ELF-1 (cell line): ENCODE measurements at regions not wholly inside any gene's neighbourhood (a gene's known extent, or its start where the extent isn't known, plus 50 kb on each side); places are given as distances from the start of the nearest gene placed in this dataset.
"Not testable (repeated sequence)": the region's sequence is repeated elsewhere in the genome, so short reads cannot be mapped to it uniquely, and the experiment has no call there.

Experiments
- DNase-seq: peaks from one replicate; pipeline ENCODE4 v3.0.0-alpha.2; 2016; ENCODE audit warnings: low read depth, low spot score

DNA sequence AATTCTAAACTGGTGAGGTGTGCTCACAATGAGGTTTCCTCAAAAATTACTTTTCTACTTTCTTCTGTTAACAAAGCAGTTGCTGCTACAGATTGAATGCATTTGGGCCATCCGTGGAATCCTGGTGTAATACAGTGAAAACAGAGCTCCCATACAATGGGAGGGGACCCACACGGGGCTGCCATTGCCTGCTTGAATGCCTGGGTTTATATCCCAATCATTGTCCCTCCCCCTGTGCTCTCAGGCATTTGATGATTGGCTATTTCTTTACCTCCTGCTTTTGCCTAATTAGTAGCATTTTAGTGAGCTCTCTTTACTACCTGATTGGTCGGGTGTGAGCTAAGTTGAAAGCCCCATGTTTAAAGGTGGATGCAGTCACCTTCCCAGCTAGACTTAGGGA lies 52.9 kb upstream of the CSF1 start:
- DNase-seq: not testable (repeated sequence)

DNA sequence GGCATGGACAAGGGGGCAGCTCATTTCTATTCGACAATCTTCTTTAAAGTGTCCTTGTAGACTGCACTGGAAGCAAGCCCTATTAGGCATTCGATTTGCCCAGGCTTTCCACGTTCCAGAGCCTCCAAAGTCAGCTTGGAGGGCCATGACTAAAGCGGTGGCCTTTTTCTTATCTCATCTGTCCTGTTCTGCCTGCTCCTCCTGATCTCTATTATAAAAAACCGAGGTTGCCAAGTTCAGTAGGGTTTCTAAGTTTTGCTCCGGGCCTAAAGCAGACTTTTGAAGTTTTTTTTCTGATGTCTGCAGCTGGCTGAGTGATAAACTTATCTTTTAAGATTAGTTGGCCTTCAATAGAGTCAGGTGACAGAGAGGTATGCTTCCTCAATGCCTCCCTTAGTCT lies 54.7 kb upstream of the CSF1 start:
- not testable (repeated sequence) for DNase-seq

DNA sequence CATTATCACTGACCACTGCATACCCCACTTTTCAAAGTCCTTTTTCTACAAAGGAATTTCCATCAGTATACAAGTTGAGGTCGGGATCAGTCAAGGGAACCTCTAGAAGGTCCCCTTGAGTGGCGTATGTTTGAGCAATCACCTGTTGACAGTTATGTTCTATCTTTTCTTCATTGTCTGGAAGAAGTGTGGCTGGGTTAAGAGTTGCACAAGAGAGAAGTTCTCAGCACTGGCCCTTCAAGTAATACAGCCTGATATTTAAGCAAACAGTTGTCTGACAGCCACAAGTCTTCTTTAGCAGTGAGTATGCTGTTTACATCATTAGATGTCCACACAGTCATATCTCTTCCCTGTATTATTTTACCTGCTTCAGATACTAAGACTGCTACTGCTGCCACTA lies 56.7 kb upstream of the CSF1 start:
- DNase-seq: not testable (repeated sequence)

DNA sequence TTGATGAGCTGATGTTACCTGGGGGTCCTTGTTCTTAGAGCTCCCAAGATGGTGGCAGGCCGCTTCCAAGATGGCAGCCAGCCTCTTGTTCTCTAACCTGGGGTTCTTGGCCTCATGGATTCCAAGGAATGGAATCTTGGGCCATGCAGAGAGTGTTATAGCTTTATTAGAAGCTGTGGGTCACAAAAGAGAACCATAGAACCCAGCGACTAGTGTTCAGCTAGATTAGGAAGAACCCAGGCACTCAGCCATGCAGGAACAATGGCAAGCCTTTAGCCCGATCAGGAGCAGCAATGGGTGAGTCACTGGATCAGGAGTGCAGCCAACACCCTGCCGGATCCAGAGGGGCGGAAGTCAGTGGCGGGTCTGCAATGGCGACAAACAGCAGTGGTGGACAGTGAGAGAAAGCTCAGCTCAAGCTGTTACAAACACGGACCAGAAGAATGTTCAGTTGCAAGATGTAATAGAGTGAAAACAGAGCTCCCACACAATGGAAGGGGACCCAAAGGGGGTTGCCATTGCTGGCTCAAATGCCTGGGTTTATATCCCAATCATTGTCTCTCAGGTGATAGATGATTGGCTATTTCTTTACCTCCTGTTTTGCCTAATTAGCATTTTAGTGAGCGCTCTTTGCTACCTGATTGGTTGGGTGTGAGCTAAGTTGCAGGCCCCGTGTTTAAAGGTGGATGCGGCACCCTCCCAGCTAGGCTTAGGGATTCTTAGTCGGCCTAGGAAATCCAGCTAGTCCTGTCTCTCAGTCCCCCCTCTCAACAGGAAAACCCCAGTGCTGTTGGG lies 58.2 kb upstream of the CSF1 start:
- not testable (repeated sequence) for DNase-seq

DNA sequence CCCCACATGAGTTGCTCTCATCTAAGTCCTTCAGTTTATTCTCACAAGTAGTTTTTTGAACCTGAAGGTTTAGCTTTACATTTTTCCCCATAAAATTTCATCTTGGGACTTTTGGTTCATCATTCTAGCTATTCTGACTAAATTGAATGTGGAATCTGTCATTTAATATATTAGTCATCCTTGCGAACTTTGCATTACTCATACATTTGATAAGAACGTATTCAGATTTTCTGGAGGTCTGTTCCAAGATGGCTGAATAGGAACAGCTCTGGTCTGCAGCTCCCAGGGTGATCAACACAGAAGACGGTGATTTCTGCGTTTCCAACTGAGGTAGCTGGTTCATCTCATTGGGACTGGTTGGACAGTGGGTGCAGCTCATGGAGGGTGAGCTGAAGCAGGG lies 59.8 kb upstream of the CSF1 start:
- no peak for DNase-seq

DNA sequence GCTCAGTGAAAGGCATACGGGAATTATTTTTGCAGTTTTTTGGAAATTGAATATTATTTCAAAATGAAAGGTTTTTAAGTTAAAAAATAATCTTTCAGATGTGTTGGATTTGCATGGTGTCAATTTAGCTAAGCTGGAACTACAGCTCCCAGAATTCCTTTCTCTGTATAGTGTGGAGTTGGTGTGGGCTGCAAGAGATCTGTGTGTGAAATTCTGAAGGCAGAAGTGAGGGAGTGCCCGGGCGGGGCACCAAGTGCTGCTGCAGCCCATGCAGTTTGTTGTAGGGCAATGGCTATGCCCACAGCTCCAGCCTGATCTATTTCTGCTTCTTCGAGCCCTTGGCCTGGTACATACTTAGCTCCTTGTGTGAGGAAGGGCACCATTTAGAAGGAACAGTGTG lies 60.5 kb upstream of the CSF1 start:
- DNase-seq: no peak

DNA sequence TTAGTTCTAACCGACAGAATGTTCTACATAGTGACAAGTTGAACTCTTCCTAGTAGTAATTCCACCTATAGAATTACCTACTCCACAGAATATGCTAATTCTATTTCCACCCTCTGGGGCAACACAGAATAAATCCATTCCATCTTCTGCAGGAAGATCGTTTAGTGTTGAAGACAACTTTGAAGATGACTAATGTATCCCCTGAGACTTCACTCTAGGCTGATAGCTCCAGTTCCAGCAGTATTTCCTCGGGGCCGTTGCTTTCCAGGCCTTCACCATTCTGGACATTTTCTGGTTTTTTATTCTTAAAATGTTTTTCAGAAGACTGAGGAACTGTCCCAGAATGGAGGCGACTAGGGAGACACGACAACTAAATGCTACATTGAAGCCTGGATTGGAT lies 61.0 kb upstream of the CSF1 start:
- DNase-seq: no peak

DNA sequence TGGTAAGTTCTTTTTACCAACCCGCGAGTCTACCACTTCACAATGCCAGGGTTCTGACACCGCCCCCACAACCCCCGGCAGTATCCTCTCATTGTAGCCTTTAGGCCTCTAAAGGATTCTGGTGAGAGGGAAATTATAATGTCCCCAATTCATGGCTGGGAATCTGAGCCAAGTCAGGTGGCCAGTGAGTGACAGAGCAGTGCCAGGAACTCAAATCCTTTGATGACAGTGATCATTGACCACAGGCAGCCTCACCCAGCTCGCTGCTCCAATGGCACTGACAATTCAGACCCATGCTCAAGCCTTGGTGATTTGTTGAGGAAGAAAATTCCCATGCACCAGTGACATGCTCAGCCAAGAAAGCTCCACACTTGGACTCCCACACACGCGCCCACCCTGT lies 63.4 kb upstream of the CSF1 start:
- DNase-seq: no peak

DNA sequence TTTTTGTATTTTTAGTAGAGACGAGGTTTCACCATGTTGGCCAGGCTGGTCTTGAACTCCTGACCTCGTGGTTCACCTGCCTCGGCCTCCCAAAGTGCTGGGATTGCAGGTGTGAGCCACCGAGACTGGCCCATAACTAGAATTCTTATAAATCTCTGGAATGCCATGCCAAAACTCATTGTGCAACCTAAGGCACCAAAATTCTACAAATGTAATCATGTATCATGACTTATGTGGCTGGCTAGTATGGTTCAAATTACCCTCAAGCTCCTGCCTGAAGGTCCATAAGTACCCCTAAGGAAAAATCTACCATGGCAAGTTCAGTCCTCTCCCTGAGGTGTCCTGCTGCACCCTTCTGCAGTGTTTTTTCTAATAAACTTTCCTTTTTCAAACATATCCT lies 63.8 kb upstream of the CSF1 start:
- no peak for DNase-seq

DNA sequence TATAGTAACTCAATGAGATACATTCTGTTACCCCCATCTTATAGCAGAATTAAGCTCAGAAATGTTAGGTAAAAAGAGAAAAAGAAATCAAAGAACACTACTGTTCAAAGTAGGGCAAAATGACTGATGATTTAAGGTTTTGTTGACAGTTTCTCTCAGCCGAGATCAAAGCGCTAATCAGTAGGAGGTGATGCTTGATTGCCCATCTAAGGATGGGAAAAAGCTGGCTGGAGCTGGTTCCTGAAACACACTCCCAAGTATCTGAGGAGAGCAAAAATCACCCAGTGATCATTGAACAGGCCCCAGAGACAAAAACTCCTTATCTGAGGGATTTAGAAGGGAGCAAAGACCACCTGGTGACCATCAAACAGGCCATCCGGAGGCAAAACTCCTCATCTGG lies 64.5 kb upstream of the CSF1 start:
- DNase-seq: no peak

DNA sequence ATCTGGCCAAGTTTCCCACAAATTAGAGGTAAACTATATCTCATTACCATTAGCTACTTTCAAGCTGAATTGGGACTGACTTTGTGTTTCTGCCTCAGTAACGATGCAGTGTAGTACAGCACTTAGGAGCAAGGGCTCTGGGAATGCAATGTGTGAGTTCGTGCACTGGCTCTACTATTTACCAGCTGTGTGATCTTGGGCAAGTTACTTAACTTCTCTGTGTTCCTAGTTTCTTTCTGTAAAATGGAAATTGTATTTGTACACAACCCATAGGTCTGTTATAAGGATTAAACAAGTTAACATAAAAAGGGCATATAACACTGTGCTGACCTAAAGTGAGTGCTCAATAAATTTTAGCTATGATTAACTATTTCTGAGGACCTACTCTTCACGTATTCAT lies 65.0 kb upstream of the CSF1 start:
- no peak for DNase-seq

DNA sequence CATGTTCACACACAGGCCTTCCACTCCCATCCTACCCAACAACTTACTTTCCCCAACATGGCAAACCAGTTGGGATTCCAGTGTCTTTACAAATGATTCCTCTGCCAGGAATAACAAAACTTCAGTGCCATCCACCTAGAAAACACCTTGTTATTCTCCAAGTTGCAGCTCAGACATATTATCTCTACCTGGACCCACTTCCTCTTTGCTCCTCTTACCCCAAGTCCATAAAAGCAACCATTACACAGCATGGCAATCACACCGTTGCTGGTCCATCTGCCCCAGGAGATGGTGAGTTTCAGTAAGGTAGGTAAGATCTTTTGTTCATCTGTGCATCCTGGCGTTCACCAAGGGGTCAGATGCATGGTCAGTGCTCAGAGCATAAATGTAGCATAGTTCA lies 66.0 kb upstream of the CSF1 start:
- no peak for DNase-seq

DNA sequence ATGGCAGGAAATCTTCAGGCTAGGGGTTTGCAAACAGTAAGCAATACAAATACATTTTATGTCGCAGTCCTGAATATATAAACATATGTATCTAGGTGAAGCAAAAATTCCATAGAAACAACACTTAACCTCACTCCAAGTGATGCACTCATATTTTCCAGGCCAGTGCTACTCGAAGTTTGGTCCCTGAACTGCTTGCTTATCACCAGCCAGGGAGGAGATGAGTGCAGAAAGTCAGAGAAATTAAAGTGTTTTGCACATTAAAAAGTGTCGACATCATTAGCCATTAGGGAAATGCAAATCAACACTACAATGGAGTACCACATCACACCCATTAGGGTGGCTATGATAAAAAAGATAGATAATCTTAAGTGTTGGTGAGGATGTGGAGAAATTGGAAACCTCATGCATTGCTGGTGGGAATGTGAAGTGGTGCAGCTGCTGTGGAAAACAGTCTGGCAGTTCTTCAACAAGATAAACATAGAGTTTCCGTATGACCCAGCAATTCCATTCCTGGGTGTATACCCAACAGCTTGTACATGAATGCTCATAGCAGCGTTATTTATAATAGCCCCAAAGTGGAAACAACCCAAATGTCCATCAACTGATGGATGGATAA lies 70.5 kb upstream of the CSF1 start:
- DNase-seq: no peak

DNA sequence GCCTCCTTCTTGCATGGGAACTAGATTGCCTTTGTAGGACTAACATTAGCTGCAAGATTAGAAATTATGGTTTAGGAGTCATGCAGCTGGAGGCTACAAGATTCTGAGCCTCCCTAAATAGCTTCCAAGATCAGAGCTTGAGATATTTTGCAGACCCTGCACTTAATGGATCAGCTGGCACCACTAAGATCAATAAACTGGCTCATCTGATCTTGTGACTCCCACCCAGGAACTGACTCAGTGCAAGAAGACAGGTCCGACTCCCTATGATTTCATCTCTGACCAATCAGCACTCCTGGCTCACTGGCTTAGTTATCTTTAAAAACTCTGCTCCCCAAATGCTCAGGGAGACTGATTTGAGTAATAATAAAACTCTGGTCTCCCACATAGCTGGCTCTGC lies 71.4 kb upstream of the CSF1 start:
- DNase-seq: not testable (repeated sequence)

DNA sequence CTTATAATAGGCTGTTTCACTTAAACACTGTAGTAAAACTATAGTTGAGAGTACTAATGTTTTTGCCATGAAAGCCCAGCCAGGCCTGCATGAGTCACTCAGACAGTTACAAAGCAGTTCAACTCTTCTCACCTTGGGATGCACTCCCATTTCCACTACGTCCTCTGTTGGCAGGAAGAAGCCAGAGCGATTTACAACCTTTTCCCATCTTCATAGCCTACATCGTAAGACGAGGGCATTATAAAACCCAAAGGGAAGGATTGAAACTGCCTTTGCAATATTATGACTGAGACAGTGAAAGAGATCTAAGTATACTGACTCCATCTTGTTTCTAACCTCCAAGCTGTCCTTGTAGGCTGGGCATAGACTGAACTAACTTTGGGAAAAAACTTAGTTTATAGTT lies 71.8 kb upstream of the CSF1 start:
- no peak for DNase-seq

DNA sequence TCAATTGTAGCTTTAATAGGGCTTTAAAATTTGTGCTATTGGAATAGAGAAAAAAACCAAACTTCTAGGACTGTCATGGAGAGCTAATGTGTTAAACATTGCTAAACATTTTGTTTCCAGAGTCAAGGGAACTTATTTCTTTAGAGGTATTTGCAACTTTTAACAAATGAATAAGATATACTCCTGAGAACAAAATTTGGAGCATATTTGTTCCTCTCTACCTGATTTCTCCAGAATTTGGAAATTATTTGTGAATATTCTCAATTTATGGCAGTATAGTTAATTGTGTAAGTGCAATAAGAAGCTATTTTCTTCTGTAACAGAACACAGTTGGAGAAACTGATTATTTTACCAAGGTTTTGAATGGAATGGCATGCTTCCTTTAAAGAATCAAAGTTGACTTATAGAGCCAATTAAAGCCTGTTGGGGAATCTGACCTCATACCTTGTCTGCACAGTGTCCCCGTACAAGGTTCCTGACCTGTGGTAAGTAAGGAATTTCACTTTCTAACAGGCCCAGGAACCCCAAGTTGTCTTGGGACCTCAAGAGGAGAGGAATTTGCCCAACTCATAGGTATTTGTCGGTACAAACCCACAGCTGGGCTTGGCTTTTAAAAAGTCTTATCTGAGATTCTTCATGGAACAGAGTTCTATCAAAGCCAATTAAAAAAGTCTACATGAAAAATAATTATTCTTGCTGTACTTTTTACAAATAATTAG lies 72.6 kb upstream of the CSF1 start:
- no peak for DNase-seq

DNA sequence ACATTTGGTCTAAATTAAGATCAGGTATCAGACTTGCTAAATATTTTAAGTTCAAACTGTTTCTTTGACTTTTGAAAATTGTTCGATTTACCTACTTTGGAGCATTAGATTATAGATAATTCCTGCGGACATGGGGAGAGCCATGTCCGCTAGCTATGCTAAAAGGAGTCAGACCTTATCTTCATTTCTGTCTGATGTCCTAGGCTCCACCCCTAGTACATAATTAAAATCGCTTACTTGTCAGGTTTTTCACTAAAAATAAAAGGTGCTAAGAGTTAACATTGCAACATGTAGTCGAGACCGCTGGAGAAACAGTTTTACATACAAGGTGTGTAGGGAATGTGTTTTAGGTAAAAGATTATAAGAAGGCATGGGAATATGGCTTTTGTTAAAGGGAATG lies 71.9 kb upstream of the EPS8L3 start:
- not testable (repeated sequence) for DNase-seq

DNA sequence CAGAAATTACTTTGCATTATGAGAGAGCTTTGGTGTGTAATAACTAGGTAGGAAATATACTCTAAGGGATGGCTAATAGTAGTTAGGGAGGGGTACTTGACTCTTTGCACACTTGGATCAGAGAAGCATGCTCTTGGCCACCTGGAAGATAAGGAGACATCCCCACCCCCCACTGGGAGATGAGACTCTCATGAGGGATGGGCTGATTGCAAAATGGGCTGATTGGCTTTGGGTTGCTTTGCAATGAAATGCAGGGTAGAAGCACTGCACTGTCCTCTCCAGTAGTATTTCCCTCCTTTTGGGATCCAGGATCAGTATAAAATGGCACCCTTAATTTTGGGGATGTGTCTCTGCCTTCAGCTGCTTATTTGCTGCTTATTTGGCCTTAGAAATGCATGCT lies 71.2 kb upstream of the EPS8L3 start:
- DNase-seq: no peak

DNA sequence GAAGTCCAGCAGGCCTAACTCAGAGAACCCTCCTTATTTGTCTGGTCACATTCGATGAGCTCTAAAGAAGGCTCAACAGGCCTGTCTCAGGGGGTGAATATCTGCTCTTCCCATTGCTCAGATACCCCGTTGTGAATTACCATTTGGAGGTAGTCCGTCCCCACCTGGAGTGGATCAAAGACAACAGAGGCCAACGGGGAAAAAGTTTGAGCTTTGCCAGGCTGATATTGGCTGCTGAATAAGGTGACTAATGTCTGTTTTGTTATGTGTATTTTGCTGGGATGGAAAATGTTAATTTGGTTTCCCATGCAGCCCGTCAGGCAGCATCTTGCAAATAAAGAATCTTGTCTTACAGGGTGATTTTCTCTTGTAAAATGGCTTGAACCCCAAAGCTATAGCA lies 69.2 kb upstream of the EPS8L3 start:
- DNase-seq: no peak

DNA sequence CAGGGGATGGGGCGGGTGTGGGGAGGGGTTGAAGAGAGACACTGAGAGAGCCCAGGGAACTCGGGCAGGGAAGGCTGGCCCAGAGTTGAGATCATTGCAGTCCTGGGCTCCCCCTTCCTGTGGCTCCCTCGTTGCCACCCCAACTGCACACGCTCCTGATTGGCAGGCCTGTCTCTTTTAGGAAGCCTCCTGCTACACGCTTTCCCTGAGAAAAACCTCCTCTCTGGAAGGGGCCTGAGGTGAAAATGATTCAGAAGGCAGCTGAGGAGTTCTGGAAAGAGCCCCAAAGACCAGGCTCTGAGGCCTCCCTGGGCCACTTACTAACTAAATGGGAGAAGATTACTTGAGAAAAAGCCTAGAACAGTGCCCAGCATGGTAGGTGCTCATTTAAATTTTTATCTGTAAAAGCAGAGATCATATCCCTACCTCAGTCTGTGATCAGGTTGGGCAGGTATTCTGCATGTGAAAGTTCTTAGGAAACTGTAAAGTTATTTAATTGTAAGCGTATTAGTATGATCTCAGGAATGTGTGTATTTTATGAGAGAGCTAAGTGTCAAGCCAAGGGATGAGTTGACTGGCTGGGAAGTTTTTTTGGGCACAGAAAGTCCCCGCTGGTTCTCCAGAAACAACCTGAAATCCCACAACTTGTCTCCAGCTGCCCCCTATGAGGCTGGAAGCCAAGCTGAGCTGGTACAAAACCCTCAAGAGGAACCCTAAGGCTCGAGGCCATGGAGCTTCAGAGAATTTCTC lies 65.2 kb upstream of the EPS8L3 start:
- no peak for DNase-seq

DNA sequence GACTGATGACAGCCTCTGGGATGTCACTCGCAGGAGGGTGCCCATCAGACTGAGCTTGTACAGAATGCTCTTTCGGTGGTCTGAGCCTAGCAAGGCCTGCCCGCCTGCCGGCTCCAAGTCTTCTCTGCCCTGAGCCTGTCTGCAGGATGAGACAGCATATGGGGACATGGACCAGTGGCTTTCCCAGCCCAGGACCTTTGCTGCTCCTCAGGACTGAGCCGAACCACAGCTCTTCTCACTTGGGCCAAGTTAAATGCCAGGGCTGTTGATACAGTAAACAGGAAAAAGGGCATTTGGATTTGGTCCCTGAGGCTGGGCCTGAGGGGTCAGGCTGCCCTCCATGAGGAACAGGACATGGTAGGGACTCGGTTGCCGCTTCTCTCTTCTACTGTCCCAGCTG lies 64.3 kb upstream of the EPS8L3 start:
- DNase-seq: no peak

DNA sequence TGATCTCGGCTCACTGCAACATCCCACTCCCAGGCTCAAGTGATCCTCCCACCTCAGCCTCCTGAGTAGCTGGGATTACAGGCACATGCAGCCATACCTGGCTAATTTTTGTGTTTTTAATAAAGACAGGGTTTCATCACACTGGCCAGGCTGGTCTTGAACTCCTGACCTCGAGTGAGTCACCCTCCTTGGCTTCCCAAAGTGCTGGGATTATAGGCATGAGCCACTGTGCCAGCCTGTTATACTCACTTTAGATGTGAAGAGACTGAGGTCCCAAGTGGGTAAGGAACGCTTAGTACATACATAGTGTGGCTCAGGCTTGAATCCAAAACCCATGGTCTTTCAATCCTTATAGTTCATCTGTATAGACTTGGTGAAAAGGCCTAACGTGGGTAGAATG lies 63.7 kb upstream of the EPS8L3 start:
- DNase-seq: no peak
